OCI-LY7 (cell line): ENCODE measurements at regions not wholly inside any gene's neighbourhood (a gene's known extent, or its start where the extent isn't known, plus 50 kb on each side); places are given as distances from the start of the nearest gene placed in this dataset.

ENCODE experiments used
- EZH2phosphoT487 ChIP-seq: fragments of 200-600 bp; sonication (generic); IDR thresholded peaks from 2 replicates; pipeline ENCODE4 v1.6.1; 2018; ENCODE audit warnings: low read depth, borderline replicate concordance, mild to moderate bottlenecking, mixed run types, antibody characterized with exemption, low read length, moderate library complexity, mixed read lengths
- TF ChIP-seq, protein P1 (sequence below): fragments of 200-600 bp; sonication (generic); conservative IDR thresholded peaks from 2 replicates; pipeline ENCODE4 v1.5.1; 2014; ENCODE audit warnings: mild to moderate bottlenecking, antibody characterized with exemption, low read length, moderate library complexity, mixed read lengths

- TF ChIP-seq, protein P1, sequence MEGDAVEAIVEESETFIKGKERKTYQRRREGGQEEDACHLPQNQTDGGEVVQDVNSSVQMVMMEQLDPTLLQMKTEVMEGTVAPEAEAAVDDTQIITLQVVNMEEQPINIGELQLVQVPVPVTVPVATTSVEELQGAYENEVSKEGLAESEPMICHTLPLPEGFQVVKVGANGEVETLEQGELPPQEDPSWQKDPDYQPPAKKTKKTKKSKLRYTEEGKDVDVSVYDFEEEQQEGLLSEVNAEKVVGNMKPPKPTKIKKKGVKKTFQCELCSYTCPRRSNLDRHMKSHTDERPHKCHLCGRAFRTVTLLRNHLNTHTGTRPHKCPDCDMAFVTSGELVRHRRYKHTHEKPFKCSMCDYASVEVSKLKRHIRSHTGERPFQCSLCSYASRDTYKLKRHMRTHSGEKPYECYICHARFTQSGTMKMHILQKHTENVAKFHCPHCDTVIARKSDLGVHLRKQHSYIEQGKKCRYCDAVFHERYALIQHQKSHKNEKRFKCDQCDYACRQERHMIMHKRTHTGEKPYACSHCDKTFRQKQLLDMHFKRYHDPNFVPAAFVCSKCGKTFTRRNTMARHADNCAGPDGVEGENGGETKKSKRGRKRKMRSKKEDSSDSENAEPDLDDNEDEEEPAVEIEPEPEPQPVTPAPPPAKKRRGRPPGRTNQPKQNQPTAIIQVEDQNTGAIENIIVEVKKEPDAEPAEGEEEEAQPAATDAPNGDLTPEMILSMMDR = no peak
- TF ChIP-seq EZH2phosphoT487 = no peak
Observed at GRCh38 chr2:516944-517343, 160.3 kb downstream of the TMEM18 start.
